D721Med (cell line): ENCODE measurements at regions not wholly inside any gene's neighbourhood (a gene's known extent, or its start where the extent isn't known, plus 50 kb on each side); places are given as distances from the start of the nearest gene placed in this dataset.
"Not testable (repeated sequence)": the region's sequence is repeated elsewhere in the genome, so short reads cannot be mapped to it uniquely, and the experiment has no call there.

Experiments used
- DNase-seq: peaks from one replicate; pipeline ENCODE4 v3.0.0; 2011; ENCODE audit warnings: low spot score; ENCODE audit not compliant: insufficient read length
- FAIRE-seq: peaks from 2 replicates; lab custom pipeline; 2011; peaks lifted over from hg19 to GRCh38; lab: Jason Lieb, UNC
- TF ChIP-seq, protein P1 (sequence below): IDR thresholded peaks from 2 replicates; pipeline ENCODE4 v1.5.1; 2012; ENCODE audit warnings: mild to moderate bottlenecking, control low read depth; ENCODE audit not compliant: insufficient read depth; ENCODE audit errors: missing control alignments

DNA sequence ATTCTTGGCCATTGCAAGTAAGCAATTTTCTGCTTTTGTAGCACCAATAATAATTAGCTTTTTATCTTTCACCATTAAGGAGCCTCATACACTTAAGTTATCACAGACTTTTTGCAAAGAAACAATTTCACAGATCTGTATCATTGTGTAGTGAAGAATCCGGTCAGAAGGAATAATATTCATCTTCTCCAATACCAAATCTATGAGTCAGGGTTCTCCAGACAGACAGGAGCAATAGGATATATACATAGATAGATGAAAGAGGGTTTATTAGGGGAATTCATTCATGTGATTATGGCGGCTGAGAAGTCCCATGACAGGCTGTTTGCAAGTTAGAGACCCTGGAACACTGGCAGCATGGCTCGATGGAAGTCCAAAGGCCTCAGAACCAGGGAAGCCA lies 82.9 kb upstream of the UBASH3B start:
- FAIRE-seq (no peak), DNase-seq (no peak)
- TF ChIP-seq, protein P1, sequence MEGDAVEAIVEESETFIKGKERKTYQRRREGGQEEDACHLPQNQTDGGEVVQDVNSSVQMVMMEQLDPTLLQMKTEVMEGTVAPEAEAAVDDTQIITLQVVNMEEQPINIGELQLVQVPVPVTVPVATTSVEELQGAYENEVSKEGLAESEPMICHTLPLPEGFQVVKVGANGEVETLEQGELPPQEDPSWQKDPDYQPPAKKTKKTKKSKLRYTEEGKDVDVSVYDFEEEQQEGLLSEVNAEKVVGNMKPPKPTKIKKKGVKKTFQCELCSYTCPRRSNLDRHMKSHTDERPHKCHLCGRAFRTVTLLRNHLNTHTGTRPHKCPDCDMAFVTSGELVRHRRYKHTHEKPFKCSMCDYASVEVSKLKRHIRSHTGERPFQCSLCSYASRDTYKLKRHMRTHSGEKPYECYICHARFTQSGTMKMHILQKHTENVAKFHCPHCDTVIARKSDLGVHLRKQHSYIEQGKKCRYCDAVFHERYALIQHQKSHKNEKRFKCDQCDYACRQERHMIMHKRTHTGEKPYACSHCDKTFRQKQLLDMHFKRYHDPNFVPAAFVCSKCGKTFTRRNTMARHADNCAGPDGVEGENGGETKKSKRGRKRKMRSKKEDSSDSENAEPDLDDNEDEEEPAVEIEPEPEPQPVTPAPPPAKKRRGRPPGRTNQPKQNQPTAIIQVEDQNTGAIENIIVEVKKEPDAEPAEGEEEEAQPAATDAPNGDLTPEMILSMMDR: no peak

DNA sequence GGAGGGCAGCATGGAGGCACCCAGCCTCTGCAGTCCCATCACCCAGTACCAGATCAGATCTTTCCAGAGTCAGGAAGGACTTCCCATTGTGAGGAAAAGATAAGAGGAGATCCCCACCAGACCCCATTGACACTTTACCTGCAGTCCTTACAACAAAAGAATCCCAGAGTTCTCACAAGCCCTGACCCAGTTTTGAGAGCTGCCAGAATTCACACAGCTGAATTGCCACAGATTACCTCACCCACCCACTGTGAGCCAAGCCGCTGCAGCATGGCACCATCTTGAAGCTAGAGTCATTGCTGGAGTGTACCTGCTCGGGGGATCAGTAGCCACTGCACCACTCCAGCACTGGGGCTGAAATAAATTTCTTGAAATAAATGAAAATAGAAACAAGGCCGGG lies 91.8 kb upstream of the UBASH3B start:
- no peak for FAIRE-seq
- TF ChIP-seq, protein P1: no peak
- no peak for DNase-seq

DNA sequence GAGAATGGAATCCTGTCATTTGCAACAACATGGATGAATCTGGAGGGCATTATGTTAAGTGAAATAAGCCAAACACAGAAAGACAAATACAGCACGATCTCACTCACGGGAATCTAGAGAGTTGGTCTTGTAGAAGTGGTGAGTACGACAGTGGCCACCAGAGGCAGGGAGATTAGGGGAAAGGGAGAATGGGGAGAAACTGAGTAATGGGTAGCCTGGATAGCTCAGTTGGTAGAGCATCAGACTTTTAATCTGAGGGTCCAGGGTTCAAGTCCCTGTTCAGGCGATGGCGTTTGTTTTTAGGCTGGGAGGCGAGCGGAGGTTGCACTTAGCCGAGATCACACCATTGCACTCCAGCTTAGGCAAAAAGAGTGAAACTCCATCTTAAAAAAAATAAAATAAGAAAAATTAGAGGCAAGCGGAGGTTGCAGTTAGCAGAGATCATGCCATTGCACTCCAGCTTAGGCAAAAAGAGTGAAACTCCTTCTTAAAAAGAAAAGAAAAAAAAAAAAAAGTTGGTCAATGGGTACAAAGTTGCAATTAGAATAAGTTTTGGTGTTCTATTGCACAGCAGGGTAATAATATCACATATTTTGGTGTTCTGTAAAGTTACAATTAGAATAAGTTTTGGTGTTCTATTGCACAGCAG lies 95.7 kb upstream of the UBASH3B start:
- FAIRE-seq: no peak
- TF ChIP-seq, protein P1: no peak
- no peak for DNase-seq

DNA sequence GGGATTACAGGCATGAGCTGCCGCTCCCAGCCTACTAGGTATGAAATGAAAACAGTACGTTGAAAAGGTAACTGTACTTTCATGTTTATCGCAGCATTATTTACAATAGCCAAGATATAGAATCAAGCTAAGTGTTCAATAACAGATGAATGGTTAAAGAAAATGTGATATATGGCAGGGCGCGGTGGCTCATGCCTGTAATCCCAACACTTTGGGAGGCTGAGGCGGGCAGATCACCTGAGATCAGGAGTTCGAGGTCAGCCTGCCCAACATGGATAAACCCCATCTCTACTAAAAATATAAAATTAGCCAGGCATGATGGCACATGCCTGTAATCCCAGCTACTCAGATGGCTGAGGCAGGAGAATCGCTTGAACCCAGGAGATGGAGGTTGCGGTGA lies 96.3 kb upstream of the UBASH3B start:
- FAIRE-seq, DNase-seq: not testable (repeated sequence)

DNA sequence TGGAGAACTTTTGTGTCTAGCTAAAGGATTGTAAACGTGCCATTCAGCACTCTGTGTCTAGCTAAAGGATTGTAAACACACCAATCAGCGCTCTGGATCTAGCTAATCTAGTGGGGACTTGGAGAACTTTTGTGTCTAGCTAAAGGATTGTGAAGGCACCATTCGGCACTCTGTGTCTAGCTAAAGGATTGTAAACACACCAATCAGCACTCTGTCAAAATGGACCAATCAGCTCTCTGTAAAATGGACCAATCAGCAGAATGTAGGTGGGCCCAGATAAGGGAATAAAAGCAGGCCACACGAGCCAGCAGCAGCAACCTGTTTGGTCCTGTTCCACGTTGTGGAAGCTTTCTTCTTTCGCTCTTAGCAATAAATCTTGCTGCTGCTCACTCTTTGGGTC lies 98.4 kb upstream of the UBASH3B start:
- FAIRE-seq, DNase-seq: not testable (repeated sequence)

DNA sequence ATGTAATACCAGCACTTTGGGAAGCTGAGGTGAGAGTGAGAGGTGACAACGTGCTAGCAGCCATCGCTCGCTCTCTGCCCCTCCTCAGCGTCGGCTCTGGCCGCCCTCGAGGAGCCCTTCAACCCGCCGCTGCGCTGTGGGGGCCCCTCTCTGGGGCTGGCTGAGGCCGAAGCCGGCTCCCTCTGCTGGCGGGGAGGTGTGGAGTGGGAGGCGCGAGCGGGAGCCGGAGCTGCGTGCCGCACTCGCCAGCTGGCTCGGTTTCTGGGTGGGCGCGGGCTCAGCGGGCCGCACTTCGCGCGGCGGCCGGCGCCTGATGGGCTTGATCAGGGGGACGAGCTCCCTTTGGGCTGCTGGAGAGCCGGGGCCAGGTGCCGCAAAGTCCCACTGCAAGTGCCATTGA lies 98.9 kb upstream of the UBASH3B start:
- DNase-seq: no peak
- no peak for FAIRE-seq

DNA sequence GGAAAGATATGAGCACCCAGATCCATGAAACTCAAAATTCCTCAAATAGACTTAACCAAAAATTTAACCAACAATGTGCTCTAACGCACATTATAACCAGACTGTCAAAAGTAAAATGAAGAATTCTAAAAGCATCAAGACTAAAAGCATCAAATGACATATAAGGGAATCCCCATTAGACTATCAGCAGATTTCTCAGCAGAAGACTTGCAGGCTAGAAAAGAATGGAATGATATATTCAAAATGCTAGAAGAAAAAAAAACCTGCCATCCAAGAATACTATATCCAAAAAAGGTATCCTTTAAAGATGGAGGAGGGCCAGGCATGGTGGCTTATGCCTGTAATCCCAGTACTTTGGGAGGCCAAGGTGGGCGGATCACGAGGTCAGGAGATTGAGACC lies 117.5 kb upstream of the UBASH3B start:
- FAIRE-seq (no peak), DNase-seq (no peak)
- TF ChIP-seq, protein P1: no peak

More for the DNA sequence above, 98.9 kb upstream of the UBASH3B start:
- TF ChIP-seq, protein P1: no peak

DNA sequence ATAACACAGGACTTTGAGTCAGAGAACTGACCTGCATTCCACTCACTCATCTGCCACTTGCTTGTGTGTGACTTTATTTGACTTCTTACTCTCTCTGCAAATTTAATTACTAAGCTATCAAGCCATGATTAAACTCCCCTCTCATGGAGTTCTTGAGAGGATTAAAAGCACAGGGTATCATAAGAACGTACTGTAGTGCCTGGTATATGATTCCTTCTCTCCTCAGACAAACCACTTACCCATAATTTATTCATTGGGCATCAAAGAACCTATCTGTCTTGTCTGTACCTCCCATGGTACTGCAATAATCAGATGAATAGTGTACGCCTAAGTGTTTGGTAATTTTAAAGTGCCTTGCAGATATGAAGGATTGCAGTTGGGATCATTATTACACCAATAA lies 130.6 kb upstream of the UBASH3B start:
- no peak for FAIRE-seq
- TF ChIP-seq, protein P1: no peak
- no peak for DNase-seq
